NCI-H146 treated with DMSO at 0.1 percent for 48 hours (cell line): ENCODE measurements at regions not wholly inside any gene's neighbourhood (a gene's known extent, or its start where the extent isn't known, plus 50 kb on each side); places are given as distances from the start of the nearest gene placed in this dataset.
"Not testable (repeated sequence)": the region's sequence is repeated elsewhere in the genome, so short reads cannot be mapped to it uniquely, and the experiment has no call there.

Experiments
- DNase-seq: peaks from one replicate; lab custom pipeline; 2025; ENCODE audit not compliant: unreplicated experiment; lab: John Stamatoyannopoulos, UW

GRCh38 chr6:28831683-28832082, 92.1 kb downstream of the TRIM27 start:
- DNase-seq: not testable (repeated sequence)

GRCh38 chr6:28836703-28837102, 87.1 kb downstream of the TRIM27 start:
- DNase-seq: not testable (repeated sequence)

- peak; percentile 57 for DNase-seq
Observed at GRCh38 chr6:28838289-28838633, 85.5 kb downstream of the TRIM27 start.

- DNase-seq: peak; percentile 80
Observed at GRCh38 chr6:28838634-28839442, 84.9 kb downstream of the TRIM27 start.

GRCh38 chr6:28839443-28840120, 84.2 kb downstream of the TRIM27 start:
- DNase-seq: no peak

- DNase-seq: no peak
Observed at GRCh38 chr6:28841290-28841689, 82.5 kb downstream of the TRIM27 start.

- not testable (repeated sequence) for DNase-seq
Observed at GRCh38 chr6:28848756-28849155, 75.0 kb downstream of the TRIM27 start.
